ENCODE measurements at regions not wholly inside any gene's neighbourhood (a gene's known extent, or its start where the extent isn't known, plus 50 kb on each side); places are given as distances from the start of the nearest gene placed in this dataset.
A peak's percentile ranks its signal among the peaks of the same experiment; 100 is the strongest.

GRCh38 chr7:116398672-116399071 lies 100.9 kb upstream of the CAV2 start:
- Histone ChIP-seq H3K36me3 (no peaks in the 10 kb centered on the region), H3K27ac (no peak overlapping the region), H3K9me3 (no peaks in the 10 kb centered on the region), H3K4me1 (peaks cover 0 to 5% of the 10 kb centered on the region in 2 donors), H3K27me3 (no peaks in the 10 kb centered on the region), H3K4me3 (no peak overlapping the region)
- TF ChIP-seq CTCF (IDR thresholded peaks at IDR 0.05), result no peak
- intact Hi-C loops (cut with DNase I), result no loop called here
- DNase-seq (no peak), ATAC-seq (no peak)

- Histone ChIP-seq H3K27me3 (no peaks in the 10 kb centered on the region), H3K4me3 (no peak overlapping the region), H3K36me3 (no peaks in the 10 kb centered on the region), H3K27ac (no peak overlapping the region), H3K9me3 (no peaks in the 10 kb centered on the region), H3K4me1 (peaks cover 0 to 5% of the 10 kb centered on the region in 2 donors)
- no peak for TF ChIP-seq CTCF (IDR thresholded peaks at IDR 0.05)
- intact Hi-C loops (cut with DNase I), result no loop called here
- ATAC-seq, result peak; percentile 47
- DNase-seq, result no peak
Measured at GRCh38 chr7:116399819-116400218, 99.7 kb upstream of the CAV2 start.

GRCh38 chr7:116400522-116400921 lies 99.0 kb upstream of the CAV2 start:
- no peak overlapping the region for H3K27ac ChIP-seq
- ATAC-seq, result no peak
- H3K27me3 ChIP-seq, result no peaks in the 10 kb centered on the region
- no peak overlapping the region for H3K4me3 ChIP-seq
- intact Hi-C loops (cut with DNase I), result no loop called here
- no peaks in the 10 kb centered on the region for H3K4me1 ChIP-seq
- H3K36me3 ChIP-seq, result no peaks in the 10 kb centered on the region
- TF ChIP-seq CTCF (IDR thresholded peaks at IDR 0.05), result no peak
- no peak for DNase-seq
- H3K9me3 ChIP-seq, result no peaks in the 10 kb centered on the region

GRCh38 chr7:116401711-116402110 lies 97.8 kb upstream of the CAV2 start:
- intact Hi-C loops (cut with DNase I), result no loop called here
- TF ChIP-seq CTCF (IDR thresholded peaks at IDR 0.05), result no peak

GRCh38 chr7:116403265-116403664 lies 96.3 kb upstream of the CAV2 start:
- no peak for TF ChIP-seq CTCF (IDR thresholded peaks at IDR 0.05)
- DNase-seq, result peak in 1 of 4 donors; percentile 39
- Histone ChIP-seq H3K36me3 (no peaks in the 10 kb centered on the region), H3K4me1 (no peaks in the 10 kb centered on the region), H3K27me3 (no peaks in the 10 kb centered on the region), H3K9me3 (no peaks in the 10 kb centered on the region), H3K27ac (no peak overlapping the region), H3K4me3 (no peak overlapping the region)
- ATAC-seq, result no peak
- intact Hi-C loops (cut with DNase I), result no loop called here

More at GRCh38 chr7:116401711-116402110, 97.8 kb upstream of the CAV2 start:
- no peaks in the 10 kb centered on the region for H3K4me1 ChIP-seq
- H3K36me3 ChIP-seq, result no peaks in the 10 kb centered on the region
- ATAC-seq, result no peak
- no peaks in the 10 kb centered on the region for H3K9me3 ChIP-seq
- no peaks in the 10 kb centered on the region for H3K27me3 ChIP-seq
- no peak overlapping the region for H3K27ac ChIP-seq
- H3K4me3 ChIP-seq, result no peak overlapping the region
- DNase-seq, result no peak
